ENCODE measurements at regions not wholly inside any gene's neighbourhood (a gene's known extent, or its start where the extent isn't known, plus 50 kb on each side); places are given as distances from the start of the nearest gene placed in this dataset.

DNA sequence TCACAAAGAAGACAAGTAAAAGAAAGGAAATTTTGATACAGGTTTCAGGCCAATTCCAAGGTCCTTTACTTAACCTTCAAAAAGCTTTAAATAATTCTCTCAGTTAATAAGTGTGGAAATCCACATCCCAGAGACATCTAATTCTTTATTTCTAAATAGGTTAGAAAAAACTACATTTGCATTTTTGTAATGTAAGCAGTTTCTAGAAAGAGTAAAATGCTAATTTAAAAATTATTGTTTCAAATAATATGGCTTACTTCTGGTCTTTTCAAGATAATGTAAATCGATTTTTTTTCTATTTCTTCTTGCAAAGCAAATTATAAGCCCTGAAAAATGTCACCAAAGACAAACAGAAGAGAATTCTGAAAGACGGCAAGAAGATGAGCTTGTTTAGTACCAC, 180.4 kb upstream of the HHIP start:
- no peak for DNase-seq

GRCh38 chr4:144480068-144480467, 165.9 kb upstream of the HHIP start:
- DNase-seq: no peak

GRCh38 chr4:144489831-144490230, 156.1 kb upstream of the HHIP start:
- DNase-seq: no peak

- DNase-seq: no peak
These were observed 151.7 kb upstream of the HHIP start for GRCh38 chr4:144494280-144494679.

DNA sequence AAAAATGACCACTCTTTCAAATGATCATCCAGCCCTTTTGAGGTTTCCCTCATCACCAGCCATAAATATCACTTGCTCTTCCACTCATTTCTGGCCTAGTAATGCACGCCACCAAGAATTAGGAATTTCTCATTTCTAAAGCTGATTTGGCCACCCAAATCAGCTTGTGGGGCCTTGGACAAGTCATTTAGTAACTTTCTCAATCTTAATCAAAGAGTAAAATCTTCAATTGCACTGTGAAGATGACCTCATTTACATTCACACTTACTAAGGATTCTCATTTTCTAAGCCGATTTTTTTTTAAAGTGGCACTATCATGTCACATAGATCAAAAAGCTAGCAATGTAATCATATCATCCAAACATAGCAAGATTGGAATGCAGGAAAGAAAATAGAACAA, 150.0 kb upstream of the HHIP start:
- DNase-seq: no peak

DNA sequence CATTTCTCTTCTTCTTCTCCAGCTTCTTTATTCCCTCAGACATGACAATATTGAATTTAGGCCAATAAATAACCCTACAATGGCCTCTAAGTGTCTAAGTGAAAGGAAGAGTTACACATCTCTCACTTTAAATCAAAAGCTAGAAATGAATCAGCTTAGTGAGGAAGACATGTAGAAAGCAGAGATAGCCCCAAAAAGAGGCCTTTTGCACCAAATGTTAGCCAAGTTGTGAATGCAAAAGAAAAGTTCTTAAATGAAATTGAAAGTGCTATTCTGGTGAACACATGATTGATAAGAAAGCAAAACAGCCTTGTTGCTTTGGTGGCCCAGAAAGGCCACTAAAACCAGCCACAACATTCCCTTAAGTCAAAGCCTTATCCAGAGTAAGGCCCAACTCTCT, 146.2 kb upstream of the HHIP start:
- no peak for DNase-seq

GRCh38 chr4:144501231-144501780, 144.7 kb upstream of the HHIP start:
- DNase-seq: no peak

DNA sequence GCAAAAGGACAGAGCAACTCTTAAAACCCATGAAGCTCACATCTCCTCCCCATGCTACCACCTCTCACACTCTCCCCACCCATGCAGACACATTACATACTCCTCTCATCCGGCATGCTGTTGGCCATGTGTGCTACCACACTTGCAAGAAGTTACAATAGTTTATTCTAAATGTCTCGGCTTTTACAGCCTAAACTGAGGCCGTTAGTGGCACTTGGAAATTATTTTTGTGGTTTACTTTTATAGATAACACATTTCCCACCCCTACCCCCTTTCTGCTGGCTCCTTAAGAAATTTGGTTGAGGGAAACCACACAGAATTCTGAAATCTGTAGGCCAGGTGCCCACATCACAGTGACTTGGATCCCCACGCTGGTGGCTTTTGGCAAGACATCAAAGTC, 141.1 kb upstream of the HHIP start:
- DNase-seq: no peak

GRCh38 chr4:144507311-144508101, 138.4 kb upstream of the HHIP start:
- DNase-seq: no peak

DNA sequence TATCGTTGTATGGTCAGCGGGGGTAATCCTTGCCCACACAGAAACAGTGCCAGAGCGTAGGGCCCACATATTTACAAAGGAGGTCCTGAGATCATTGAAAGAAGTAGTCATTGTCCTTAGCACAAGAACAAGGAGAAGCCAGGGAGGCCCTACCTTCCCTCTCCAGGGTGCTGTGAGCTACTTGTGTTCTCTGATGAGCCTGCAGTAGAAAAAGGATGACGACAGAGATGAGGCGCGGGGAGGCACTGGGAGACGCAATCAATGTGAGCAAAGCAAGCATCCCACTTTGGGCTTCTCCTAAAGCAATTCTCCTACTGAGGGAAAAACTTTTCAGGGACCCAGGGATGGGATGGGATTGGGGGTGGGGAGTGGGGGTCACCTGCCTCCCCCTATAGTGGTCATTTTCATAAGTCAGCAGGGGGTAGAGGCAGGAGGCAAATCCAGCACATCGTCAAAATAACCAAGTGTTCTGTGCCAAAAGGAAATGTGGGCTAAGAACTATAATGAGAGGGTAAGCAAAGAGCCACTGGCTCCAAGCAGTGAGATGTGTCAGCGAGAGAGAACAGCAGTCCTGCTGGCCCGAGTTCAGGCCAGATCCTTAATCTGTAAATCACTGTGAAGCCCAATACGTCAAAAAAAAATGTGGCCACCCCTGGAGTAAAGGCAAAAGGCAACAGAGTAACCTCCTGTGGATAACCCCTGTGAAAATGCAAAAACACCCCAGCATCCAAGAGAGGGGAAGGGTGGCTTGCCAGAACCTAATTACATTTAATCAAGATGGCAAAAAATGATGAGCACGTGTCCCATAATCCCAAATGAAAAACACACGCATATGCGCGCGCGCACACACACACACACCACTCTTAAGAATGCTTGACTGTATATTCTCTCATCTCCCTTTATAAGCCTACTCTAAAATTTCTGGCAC, 136.6 kb upstream of the HHIP start:
- DNase-seq: peak; percentile 43

DNA sequence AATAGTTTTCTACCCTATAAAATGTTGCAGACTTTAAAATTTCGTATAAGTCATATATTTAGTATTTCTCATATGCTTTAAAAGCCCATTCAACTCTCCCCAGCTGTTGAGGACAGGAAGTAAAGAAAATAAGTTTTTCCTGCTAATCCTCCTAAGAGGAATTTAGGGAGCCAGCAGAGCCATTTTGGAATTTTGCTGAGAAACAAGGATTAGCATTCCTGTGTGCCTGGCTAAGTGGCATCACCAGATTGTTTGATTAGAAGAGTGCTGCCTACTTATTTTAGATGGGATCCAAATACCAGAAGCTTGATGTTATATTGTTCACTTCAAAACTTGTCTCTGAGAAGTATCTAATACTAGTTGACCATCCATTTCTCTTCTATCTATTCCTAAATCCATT, 131.2 kb upstream of the HHIP start:
- no peak for DNase-seq

GRCh38 chr4:144518181-144518895, 127.6 kb upstream of the HHIP start:
- DNase-seq: peak; percentile 20

- DNase-seq: no peak
These were observed 114.1 kb upstream of the HHIP start for GRCh38 chr4:144531841-144532240.

DNA sequence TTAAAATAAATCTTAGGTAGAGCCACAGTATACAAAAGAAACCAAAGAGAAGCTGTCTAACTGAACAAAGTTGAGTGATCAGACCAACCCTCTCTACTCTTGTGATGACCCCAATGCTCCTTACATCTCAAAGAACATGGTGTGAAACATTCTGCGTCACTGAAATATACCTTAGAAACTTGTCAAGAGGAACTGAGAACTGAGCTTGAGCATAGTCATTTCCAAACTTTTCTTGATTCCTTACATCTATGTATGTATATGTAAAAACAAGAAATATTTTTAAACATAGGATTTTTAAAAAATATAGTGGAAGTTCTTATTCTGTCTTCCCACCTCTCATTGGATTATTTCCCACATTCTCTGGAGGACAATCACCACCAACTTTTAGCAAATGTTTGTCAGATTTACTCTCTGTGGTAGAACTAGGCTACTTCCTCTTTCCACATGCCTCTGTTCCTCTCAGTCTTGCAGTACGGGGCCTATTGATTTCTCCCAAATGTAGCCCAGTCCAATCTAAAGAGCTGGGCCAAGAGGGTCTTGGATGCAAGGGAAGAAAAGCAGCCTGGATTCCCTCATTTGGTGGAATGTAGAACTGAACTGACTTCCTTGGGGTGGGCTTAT, 98.2 kb upstream of the HHIP start:
- DNase-seq: no peak

DNA sequence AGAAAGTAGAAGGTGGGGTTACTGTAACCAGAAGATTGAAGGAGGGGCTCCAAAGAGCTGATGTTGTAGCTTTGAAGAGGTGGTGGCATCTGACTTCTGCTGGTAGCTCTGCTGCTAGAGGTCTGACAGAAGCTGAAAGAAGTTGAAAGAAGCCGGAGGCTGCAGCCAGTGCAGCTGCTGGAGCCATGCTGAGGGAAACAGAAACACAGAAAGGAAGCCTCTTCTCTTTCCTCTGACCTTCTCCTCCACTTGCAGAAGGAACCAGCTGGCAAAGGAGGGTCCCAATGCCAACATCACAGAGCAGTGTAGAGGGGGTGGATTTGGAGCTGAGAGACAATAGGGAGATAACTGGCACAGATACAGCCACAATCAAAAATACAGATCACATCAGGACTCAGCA, 89.3 kb upstream of the HHIP start:
- peak; percentile 37 for DNase-seq

- no peak for DNase-seq
These were observed 88.6 kb upstream of the HHIP start for GRCh38 chr4:144557404-144557803.

DNA sequence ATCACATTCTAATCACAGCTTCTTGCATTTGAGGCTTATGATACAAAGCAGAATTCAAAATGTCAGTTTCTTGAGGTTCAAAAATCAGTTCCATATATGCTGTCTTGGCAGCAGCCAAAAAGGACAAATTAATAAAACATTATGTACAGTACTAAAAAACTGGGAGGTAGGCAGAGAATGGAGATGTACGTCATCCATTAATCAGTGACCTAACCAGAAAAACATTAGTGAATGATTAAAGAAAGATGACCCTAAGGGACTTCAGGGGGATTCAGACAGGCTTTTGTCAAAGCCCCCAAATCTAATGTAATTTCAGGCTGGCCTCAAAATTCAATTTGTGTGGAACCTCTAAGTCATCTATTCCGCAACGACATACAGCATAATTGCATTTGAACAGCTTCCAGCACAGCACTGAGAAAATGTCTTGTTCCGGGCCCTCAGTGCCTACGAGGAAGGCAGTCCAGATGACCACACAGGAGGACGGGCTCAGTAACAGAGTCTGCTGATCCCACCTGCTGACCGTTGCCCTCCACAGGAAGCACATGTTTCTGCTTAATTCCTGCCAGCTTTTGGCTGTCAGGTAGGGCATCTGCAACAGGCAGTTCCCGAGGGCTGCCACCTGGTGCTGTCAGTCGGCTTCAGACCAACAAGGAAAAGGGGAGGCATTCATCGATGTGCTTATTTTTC, 83.8 kb upstream of the HHIP start:
- DNase-seq: peak; percentile 89

- no peak for DNase-seq
These were observed 81.6 kb upstream of the HHIP start for GRCh38 chr4:144564358-144564757.

- DNase-seq: no peak
These were observed 80.3 kb upstream of the HHIP start for GRCh38 chr4:144565527-144566195.

DNA sequence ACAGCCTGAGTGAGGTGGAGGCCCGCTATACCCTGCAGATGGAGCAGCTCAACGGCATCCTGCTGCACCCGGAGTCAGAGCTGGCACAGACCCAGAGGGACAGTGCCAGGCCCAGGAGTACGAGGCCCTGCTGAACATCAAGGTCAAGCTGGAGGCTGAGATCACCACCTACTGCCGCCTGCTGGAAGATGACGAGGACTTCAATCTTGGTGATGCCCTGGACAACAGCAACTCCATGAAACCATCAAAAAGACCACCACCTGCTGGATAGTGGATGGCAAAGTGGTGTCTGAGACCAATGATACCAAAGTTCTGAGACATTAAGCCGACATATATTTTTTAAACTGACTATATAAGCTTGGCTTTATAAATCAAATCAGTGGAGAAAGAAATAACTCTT, 73.3 kb upstream of the HHIP start:
- no peak for DNase-seq

DNA sequence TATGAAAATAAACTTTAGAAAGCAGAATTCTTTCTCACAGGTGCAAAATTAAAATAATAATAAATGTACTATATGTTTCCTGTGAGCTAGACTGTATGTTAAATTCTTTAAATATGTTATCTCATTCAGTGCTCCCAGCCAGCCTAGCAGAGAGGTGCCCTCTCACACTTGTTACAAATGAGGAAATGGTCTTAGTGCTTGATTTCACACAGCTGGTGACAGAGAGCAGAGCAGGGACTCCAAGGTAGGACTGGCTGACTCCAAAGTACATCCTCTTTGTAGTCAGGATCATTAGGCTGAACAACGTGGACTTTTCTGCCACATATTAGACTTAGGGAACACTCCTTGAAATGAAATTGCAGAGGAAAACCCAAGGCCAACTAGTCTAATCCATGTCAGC, 72.0 kb upstream of the HHIP start:
- DNase-seq: no peak

All from tongue (tissue), 1 donor.